Caco-2 (cell line): ENCODE measurements at regions not wholly inside any gene's neighbourhood (a gene's known extent, or its start where the extent isn't known, plus 50 kb on each side); places are given as distances from the start of the nearest gene placed in this dataset.
A peak's percentile ranks its signal among the peaks of the same experiment; 100 is the strongest.
"Not testable (repeated sequence)": the region's sequence is repeated elsewhere in the genome, so short reads cannot be mapped to it uniquely, and the experiment has no call there.

Experiments used
- BruUV-seq: library from RNA; stranded (reverse); fragments of 400-500 nt; replicated peaks from 2 replicates; lab custom pipeline; 2021; lab: Mats Ljungman, UMichigan
- CTCF ChIA-PET: fragments of 300-600 bp; sonication (Branson Sonifier 250); formaldehyde crosslinking; loops from one replicate; lab custom pipeline; 2022; ENCODE audit warnings: antibody characterized with exemption; lab: Charles Lee
- POLR2A ChIA-PET: fragments of 300-600 bp; sonication (Branson Sonifier 250); formaldehyde crosslinking; loops from one replicate; lab custom pipeline; 2022; ENCODE audit warnings: antibody characterized with exemption; lab: Charles Lee
- DNase-seq, 2 experiments: peaks; one replicate each; pipeline versions ENCODE4 v3.0.0 to v3.0.0-alpha.2; 2020 to 2022
- H3K27me3 ChIP-seq: replicated peaks from 2 replicates; pipeline ENCODE4 v1.6.0; 2011; ENCODE audit warnings: low read length; ENCODE audit not compliant: control insufficient read depth, insufficient read depth
- H3K36me3 ChIP-seq: 2 replicates; pipeline ENCODE4 v1.5.1; 2011; ENCODE audit warnings: low read length; ENCODE audit not compliant: control insufficient read depth, insufficient read depth
- H3K4me1 ChIP-seq: fragments of 250-450 bp; sonication (Bioruptor Pico); 2 replicates; pipeline ENCODE4 v1.5.1; 2020; ENCODE audit warnings: mild to moderate bottlenecking
- H3K4me3 ChIP-seq: 2 replicates; pipeline ENCODE4 v1.5.1; 2011; ENCODE audit warnings: low read depth, mild to moderate bottlenecking, control low read depth, low read length
- H3K9me3 ChIP-seq: fragments of 250-450 bp; sonication (Bioruptor Pico); 2 replicates; pipeline ENCODE4 v1.5.1; 2020; ENCODE audit warnings: mild to moderate bottlenecking, moderate library complexity
- H3K27ac Mint-ChIP-seq: one replicate; pipeline ENCODE4 v1.8.0; 2022; ENCODE audit warnings: mixed read lengths; ENCODE audit not compliant: unreplicated experiment
- H3K27me3 Mint-ChIP-seq: one replicate; pipeline ENCODE4 v1.8.0; 2022; ENCODE audit warnings: mixed read lengths; ENCODE audit not compliant: insufficient read depth, unreplicated experiment
- H3K36me3 Mint-ChIP-seq: one replicate; pipeline ENCODE4 v1.8.0; 2022; ENCODE audit warnings: mild to moderate bottlenecking, mixed read lengths; ENCODE audit not compliant: insufficient read depth, unreplicated experiment
- H3K4me1 Mint-ChIP-seq: one replicate; pipeline ENCODE4 v1.8.0; 2022; ENCODE audit warnings: low read depth, mixed read lengths; ENCODE audit not compliant: unreplicated experiment
- H3K4me3 Mint-ChIP-seq: one replicate; pipeline ENCODE4 v1.8.0; 2022; ENCODE audit warnings: mild to moderate bottlenecking, moderate library complexity, mixed read lengths; ENCODE audit not compliant: unreplicated experiment
- H3K9me3 Mint-ChIP-seq: one replicate; pipeline ENCODE4 v1.8.0; 2022; ENCODE audit warnings: mixed read lengths; ENCODE audit not compliant: unreplicated experiment
- CTCF ChIP-seq, 2 experiments: fragments of 200-600 bp in 1 of 2; IDR thresholded peaks; 1 replicate in 1 of 2; 2 replicates in 1 of 2; pipeline versions ENCODE4 v1.5.1 to v1.8.0; 2011 to 2022; ENCODE audit warnings: antibody characterized with exemption in 1 of 2, control low read depth in 1 of 2, inconsistent platforms in 1 of 2, low read depth in 1 of 2, low read length in 1 of 2, mild to moderate bottlenecking in 1 of 2, moderate library complexity in 1 of 2; ENCODE audit not compliant: insufficient read depth in 1 of 2, severe bottlenecking in 1 of 2, unreplicated experiment in 1 of 2
- intact Hi-C: fragments of 100-400 bp; cut with micrococcal nuclease; formaldehyde crosslinking; loops from one replicate; pipeline ENCODE4 v1.10.0; 2022; ENCODE audit not compliant: unreplicated experiment

- intact Hi-C loops = no loop called here
- Mint-ChIP-seq H3K4me3 (no peak overlapping the region), H3K9me3 (no peaks in the 10 kb centered on the region), H3K27ac (no peak overlapping the region), H3K36me3 (no peaks in the 10 kb centered on the region), H3K4me1 (peaks cover 18% of the 10 kb centered on the region), H3K27me3 (peaks cover 9% of the 10 kb centered on the region)
- TF ChIP-seq CTCF (IDR thresholded peaks at IDR 0.05; ENCODE audit: insufficient read depth in 1 of 2, low read depth in 1 of 2, low read length in 1 of 2, severe bottlenecking in 1 of 2, unreplicated experiment in 1 of 2) = no peak
- POLR2A ChIA-PET = no interaction called here
- no TSS peak for BruUV-seq
- Histone ChIP-seq H3K36me3 (no peaks in the 10 kb centered on the region), H3K4me3 (no peak overlapping the region), H3K27me3 (no peaks in the 10 kb centered on the region), H3K4me1 (peaks cover 8% of the 10 kb centered on the region), H3K9me3 (no peaks in the 10 kb centered on the region)
- no peak for DNase-seq
- CTCF ChIA-PET = no interaction called here
Measured at GRCh38 chr4:27692868-27693634, 832.4 kb downstream of the STIM2 start.

GRCh38 chr4:27696257-27696656 is 835.6 kb downstream of the STIM2 start:
- peak; percentile 60 to 71 for DNase-seq
- CTCF ChIA-PET, H3K27ac Mint-ChIP-seq, H3K4me1 ChIP-seq, POLR2A ChIA-PET, H3K27me3 ChIP-seq, H3K27me3 Mint-ChIP-seq, H3K4me3 Mint-ChIP-seq, H3K36me3 Mint-ChIP-seq, BruUV-seq, H3K36me3 ChIP-seq, H3K9me3 Mint-ChIP-seq, H3K4me3 ChIP-seq, intact Hi-C loops, H3K9me3 ChIP-seq: not testable (repeated sequence)
- H3K4me1 Mint-ChIP-seq = peaks cover 18% of the 10 kb centered on the region

GRCh38 chr4:27701606-27702005 is 841.0 kb downstream of the STIM2 start:
- POLR2A ChIA-PET = no interaction called here
- BruUV-seq = no TSS peak
- no peak for DNase-seq
- TF ChIP-seq CTCF (IDR thresholded peaks at IDR 0.05; ENCODE audit: insufficient read depth in 1 of 2, low read depth in 1 of 2, low read length in 1 of 2, severe bottlenecking in 1 of 2, unreplicated experiment in 1 of 2) = no peak
- Mint-ChIP-seq H3K27ac (no peak overlapping the region), H3K27me3 (peaks cover 9% of the 10 kb centered on the region), H3K9me3 (no peaks in the 10 kb centered on the region), H3K4me1 (peaks cover 8% of the 10 kb centered on the region), H3K4me3 (no peak overlapping the region), H3K36me3 (no peaks in the 10 kb centered on the region)
- CTCF ChIA-PET = no interaction called here
- intact Hi-C loops = no loop called here
- peaks cover 2% of the 10 kb centered on the region for H3K4me1 ChIP-seq
- H3K36me3 ChIP-seq = no peaks in the 10 kb centered on the region
- H3K27me3 ChIP-seq = no peaks in the 10 kb centered on the region
- no peak overlapping the region for H3K4me3 ChIP-seq
- H3K9me3 ChIP-seq = no peaks in the 10 kb centered on the region
